ENCODE measurements at regions not wholly inside any gene's neighbourhood (a gene's known extent, or its start where the extent isn't known, plus 50 kb on each side); places are given as distances from the start of the nearest gene placed in this dataset.
A peak's percentile ranks its signal among the peaks of the same experiment; 100 is the strongest.

DNA sequence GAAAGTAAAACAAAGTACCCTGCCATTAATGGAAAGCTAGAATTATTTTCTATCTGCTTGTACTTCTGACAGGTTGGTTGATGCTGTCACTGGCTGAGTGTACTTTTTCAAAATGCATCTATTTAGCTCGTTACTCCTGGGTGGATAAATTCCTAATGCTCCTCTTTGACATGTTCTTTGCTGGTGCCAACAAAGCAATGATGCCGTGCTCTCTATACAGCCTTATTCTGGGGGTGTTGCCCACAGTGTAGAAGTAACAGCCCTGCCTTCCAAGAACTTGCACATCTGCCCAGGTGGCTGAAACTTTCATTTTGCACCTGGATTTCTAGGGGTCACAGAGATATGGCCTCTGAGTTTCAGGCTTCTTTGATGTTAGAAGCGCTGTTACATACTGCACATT, 132.4 kb downstream of the SLC4A3 start:
- H3K27ac ChIP-seq, result no peak overlapping the region
- no peak overlapping the region for H3K4me3 ChIP-seq

DNA sequence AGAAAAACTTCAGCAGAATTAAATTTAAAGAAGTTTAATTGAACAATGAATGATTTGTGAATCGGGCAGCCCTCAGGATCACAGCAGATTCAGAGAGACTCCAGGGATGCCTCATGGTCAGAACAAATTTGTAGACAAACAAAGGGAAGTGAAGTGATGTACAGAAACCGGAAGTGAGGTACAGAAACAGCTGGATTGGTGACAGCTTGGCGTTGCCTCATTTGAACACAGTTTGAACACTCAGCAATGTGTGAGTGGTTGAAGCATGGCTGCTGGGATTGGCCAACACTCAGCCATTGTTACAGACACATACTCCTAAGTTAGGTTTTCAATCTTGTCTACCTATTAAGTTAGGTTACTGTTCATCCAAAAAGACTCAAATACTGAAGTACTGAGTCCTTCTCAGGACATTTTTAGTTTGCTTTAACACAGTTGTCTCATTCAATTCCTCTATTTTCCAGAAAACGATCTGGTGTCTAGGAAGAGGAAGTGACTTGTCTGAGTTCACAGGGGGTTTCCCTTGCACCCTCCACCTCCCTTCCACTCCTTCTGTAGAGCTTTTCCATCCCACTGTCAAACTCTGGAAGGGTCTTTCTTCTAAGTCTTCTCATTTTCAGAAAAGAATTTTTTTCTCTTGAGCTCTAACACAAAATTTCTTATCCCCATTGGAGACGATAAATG, 137.9 kb downstream of the SLC4A3 start:
- no peak overlapping the region for H3K4me3 ChIP-seq

DNA sequence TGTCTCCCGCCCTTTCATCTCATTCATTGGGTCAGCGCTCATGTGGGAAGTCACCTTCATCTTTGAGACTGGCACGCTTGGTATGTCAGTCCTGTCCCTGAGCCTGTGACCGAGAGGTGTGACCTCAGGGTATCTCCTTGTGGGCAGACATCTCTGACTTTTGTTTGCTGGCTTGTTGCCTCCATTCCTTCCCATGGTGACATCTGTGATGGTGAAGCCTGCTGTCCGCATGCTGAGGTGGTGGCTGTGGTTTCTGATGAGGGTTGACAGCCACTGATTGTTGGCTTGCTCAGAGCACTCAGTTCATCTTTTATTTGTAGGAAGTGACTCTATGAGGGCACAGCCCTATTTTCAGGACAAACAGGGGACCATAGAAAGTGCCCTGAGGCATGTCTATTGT, 139.2 kb downstream of the SLC4A3 start:
- Histone ChIP-seq H3K4me3 (no peak overlapping the region), H3K27ac (no peak overlapping the region)

More for the DNA sequence above, 137.9 kb downstream of the SLC4A3 start:
- H3K27ac ChIP-seq, result no peak overlapping the region

DNA sequence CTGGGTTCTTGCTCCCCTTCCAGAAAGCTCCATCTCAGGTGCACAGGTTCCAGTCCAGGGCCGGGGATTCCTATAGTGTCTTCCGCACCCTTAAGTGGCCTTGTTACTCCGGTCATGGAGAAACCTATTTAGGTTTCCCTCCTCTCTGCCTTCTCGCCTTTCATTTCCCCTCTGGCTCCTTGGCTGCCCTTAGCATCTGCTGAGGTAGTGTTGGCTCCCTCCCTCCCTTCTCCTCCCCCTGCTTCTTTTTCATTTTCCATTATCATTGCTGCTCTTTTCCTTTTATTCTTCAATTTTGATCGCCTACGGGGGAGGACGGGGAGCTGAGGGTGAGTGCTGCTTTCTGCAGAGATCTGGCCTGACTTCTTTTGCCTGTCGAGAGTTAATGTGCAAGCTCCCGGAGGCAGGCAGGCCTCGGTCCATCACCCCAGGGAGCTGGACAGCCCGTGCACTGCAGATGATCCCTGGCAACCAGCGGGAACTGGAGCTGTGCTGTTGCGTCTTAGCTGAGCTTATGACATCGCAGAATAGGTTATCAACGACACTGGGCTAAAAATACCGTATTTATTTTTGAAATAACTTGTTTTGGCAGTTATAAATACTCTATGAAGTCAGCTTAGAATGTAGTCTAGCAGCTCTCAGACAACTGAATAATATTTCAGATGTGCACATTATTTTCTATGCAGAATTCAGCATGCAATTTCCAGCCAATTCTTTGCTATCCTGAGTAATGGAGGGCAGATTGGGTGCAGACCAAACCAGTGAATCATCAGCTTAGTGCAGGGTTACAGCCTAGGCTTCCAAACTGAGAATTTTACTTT, 141.9 kb downstream of the SLC4A3 start:
- H3K4me3 ChIP-seq, result no peak overlapping the region
- H3K27ac ChIP-seq, result no peak overlapping the region

DNA sequence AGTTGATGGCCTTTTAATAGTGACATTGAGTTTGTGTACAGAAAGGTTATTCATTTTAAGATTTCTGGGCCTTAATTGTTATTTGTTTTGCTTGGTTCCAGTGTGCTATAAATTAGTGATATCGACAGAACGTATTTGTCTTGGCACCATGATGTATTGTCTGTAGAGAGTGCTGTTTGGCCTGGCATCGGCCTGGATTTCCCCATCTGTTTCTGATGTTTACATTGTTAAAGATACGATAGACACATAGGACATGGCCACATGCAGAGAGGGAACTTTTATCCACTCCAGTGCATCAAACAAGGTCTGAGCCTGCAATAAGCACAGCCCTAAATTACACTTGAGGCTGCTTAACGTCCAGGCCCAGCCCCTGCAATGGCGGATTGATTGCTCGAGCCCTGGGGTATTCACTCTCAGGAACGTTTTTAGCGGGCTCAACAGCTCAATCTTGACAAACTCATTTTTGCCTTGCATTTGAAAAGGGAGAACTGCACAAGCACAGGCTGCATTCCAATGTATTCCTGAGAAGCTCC, 144.7 kb downstream of the SLC4A3 start:
- H3K4me3 ChIP-seq, result no peak overlapping the region
- no peak overlapping the region for H3K27ac ChIP-seq

DNA sequence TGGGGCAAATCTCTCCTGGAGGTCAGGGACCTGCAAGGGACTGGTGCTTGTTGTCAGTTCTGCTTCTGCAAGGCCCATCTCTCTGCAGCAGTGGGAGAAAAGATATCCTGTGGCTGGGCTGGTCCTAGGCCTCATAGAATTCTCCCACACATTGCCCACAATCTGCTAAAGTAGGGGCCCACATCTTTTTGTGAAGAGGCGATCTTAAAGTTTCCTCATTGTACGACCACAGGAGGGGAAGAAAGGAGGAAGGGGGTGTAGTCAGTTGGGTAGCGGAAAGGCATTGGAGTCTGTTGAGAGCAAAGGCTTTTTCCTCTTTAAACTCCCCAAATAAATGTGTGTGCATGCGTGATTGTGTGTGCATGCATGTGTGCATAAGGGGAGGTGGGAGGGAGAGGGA, 145.3 kb downstream of the SLC4A3 start:
- Histone ChIP-seq H3K4me3 (no peak overlapping the region), H3K27ac (no peak overlapping the region)

DNA sequence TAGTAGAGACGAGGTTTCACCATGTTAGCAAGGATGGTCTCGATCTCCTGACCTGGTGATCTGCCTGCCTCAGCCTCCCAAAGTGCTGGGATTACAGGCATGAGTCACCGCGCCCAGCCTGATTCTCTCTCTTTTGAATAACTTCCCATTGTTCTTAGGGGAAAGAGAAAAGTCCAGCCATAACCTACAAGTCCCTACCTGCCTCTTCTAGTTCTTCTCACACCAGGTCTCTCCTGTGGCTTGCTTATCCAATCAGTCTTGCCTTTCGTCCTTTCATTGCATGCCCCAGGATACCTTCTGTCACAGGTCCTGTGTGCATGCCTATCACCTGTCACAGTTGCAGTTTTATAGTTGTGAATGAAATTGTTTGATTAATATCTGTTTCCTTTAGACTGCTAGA, 148.1 kb downstream of the SLC4A3 start:
- Histone ChIP-seq H3K27ac (no peak overlapping the region), H3K4me3 (no peak overlapping the region)

DNA sequence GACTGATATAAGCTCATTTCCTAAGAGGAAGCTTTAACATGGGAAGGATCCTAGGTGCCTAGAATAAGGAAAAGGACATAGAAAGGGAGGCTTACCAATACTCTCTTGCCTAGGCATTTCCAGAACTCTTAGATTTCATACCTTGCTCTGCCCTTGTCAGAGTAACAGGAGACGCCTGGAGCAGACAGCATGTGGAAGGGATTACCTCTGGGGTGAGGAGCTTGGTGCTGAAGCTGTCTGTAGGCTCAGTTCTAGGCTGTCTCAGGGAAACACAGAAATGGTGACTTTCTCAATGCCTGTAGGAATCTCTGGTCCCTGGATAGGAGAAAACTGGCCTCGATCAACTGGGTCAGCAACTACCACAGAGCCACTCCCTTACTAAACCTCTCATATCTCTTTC, 150.0 kb downstream of the SLC4A3 start:
- H3K4me3 ChIP-seq, result no peak overlapping the region

DNA sequence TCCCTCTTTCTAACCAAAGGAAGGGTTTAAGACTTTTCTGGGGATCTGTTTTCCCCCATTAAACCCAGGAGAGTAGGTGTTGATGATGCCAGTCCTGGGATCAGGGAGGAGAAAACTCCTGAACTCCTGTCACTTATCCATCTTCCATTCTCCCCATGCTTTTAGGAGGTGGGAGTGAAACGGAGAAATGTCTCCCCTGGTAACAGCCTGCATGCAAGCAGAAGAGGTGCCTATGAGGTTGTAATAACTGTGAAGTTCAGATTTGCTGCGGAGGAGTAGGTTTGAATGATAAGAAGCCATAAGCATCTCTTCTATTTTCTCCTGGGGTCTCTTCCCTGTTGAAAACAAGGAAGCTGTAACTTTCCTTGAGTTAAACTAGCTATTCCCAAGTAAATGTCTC, 150.8 kb downstream of the SLC4A3 start:
- Histone ChIP-seq H3K4me3 (no peak overlapping the region), H3K27ac (no peak overlapping the region)

More for the DNA sequence above, 150.0 kb downstream of the SLC4A3 start:
- no peak overlapping the region for H3K27ac ChIP-seq

DNA sequence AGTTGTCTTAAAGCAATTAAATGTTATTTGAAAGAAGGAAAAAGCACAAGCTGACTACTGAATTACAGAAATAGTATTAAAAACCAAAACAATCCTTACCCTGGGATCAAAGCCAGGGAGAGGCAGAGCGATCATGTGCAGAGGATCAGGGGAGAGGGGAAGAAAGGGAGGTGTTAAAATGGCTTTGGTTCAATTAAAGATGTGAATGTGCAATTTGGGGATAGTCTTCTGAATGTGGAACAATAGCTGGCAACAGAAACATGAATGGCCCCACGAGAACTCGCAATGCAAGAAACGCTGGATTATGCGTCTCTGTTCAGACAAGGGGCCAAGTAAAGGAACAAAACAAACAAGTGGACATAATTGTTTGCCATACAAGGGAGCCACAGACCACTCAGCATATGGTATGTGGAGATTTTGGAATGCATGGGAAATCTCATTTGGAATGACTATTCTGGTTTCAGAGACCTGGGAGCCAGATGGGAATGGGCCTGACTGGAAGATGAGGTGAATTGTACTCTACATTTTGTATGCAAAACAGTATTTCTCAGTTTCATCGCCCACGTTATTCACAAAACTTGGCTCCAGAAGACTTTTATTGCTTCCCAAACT, 155.4 kb downstream of the SLC4A3 start:
- H3K4me3 ChIP-seq, result no peak overlapping the region
- H3K27ac ChIP-seq, result peak overlapping the region in 1 of 21 experiments; percentile 5

DNA sequence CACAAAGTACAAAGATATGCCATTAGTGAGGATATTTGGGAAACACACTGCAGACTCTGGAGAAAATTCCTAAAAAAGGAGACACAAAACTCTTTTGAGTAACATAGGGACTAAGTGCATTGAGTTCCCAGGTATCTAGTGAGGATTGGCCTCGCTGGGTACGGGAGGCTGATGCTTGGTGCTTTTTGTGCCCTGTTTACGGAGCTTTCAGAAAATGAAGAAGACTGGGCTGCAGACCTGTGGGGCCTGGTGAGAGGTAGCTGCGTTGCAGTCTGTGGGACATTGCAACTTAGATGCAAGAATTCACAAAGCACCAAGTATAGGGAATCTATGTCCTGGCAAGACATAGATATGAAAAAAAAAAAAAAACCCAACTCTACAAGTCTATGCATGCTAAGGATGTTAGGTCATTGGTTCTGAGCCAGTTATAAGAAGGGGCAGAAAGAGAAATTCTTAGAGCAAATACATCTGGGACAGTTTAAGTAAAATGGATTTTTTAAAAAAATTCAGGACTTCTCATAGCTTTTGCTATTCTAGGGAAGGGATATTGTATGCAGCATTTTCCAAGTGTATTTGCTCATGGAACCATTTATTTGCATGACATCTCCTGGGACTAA, 156.0 kb downstream of the SLC4A3 start:
- Histone ChIP-seq H3K27ac (peak overlapping the region in 1 of 21 experiments; percentile 5), H3K4me3 (no peak overlapping the region)

DNA sequence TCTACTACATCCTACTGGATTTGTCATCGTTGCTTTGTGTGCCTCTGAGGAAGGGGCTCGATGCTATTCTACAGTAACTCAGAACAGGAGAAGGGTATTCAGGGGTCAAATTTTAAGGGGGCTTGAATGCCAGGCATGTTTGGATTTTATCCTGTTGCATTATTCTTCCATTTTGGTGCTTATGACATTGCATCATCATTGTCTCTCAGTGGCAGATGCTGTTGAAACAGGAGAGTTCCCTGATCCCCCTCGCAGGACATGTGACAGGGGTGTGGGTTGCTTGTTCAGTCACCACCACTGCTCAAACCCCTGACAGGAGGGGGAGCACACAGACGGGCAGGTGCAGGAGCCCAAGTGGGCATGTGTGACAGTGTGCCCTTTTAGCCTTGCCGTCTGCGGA, 156.7 kb downstream of the SLC4A3 start:
- H3K4me3 ChIP-seq, result no peak overlapping the region
- no peak overlapping the region for H3K27ac ChIP-seq

DNA sequence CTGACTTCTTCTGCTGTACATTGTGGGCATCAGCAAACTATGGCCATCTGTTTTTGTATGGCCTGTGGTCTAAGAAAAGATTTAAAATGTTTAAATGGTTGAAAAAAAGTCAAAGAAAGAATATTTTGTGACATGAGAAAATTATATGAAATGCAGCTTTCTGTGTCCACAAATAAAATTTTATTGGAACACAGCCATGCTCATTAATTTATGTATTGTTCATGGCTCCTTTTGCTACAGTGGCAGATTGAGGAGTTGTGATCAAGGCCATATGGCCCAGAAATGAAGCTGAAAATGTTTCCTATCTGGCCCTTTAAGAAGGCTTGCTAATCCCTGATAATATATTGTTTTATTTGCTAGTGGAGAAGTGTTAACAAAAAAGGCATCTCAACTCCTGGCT, 162.0 kb downstream of the SLC4A3 start:
- Histone ChIP-seq H3K4me3 (no peak overlapping the region), H3K27ac (no peak overlapping the region)

DNA sequence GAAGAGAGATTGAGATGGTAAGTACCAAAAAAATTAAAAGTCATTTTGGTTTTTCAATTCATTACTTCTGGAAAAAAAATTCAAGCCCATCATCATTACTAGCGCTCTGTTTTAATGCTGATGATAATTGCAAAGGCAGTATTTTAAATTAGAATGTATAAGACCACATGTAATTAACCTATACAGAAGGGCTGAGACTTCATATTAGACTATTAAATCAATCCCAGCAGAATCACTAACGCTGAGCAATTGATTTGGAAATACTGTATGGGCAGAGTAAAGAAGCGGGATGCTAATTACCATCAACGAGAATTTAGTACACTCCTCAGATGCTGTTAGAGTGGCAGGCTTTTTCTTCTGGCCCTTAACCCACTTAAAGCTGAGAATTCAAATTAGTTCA, 165.0 kb downstream of the SLC4A3 start:
- H3K27ac ChIP-seq, result no peak overlapping the region
- H3K4me3 ChIP-seq, result no peak overlapping the region

DNA sequence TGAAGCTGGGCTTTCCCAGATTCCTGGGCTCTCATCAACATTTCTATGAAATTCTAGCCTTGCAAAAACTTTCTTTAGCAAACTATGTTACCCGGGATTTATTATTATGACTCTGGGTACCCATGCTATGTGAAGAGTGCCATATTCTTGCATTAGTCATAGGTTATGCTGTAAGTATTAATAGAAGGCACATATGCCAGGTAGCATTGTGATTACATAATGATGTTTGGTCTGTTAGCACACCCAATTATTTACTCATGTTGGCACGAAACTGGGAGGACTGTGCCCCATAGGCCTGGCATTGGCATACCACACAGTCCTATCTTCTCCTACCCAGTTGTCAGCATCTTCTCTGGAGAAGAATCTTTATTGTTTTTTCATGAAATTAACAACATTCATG, 171.0 kb downstream of the SLC4A3 start:
- no peak overlapping the region for H3K27ac ChIP-seq
- H3K4me3 ChIP-seq, result no peak overlapping the region

DNA sequence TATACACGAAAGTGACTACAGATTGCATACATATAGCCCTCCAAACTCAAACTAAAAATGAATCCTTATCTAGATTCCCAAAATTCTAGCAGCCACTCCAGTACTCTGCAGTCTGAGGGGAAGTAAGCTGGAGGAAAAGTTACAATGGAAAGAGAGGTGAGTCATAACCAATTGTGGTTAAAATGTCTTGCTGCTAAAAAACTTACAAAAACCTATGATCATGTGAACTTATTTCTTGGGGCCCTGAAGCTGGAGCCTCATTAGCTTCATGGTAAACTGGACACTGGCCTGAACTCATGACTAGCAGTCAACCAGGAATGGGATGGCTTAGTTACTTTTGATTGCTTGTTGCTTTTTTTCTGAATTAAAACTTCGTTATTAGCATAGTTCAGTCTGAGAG, 175.9 kb downstream of the SLC4A3 start:
- H3K27ac ChIP-seq, result no peak overlapping the region
- H3K4me3 ChIP-seq, result no peak overlapping the region

DNA sequence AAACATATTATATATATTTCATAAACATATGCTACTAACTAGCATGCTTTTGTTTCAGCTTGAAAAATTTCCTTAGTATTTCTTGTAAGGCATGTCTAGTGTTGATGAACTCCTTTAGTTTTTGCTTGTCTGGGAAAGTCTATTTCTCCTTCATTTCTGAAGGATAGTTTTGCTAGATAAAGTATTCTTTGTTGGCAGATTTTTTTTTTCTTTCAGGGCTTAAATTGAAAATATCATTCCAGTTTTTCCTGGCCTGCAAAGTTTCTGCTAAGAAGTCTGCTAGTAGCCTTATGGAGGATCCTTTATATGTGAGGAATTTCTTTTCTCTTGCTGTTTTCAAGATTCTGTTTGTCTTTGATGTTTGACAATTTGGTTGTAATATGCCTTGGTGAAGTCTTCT, 183.5 kb downstream of the SLC4A3 start:
- no peak overlapping the region for H3K27ac ChIP-seq
- no peak overlapping the region for H3K4me3 ChIP-seq

DNA sequence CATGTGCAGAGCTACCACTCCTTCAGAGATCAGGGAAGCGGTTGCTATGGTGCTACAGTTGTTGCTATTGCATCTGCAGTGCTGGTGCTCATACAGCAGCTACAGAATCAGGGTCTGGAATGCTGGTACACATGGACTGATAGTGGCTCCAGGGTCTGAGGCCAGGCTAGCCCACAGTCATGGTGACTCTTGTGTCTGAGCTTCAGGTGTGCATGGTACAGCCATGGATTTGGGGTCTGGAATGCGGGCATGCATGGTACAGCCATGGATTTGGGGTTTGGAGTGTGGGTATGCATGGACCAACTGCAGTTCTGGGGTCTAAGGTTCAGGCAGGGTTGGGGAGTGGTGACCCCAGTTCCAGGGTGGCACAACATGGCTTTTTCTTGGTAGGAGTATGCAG, 185.2 kb downstream of the SLC4A3 start:
- Histone ChIP-seq H3K27ac (no peak overlapping the region), H3K4me3 (no peak overlapping the region)

DNA sequence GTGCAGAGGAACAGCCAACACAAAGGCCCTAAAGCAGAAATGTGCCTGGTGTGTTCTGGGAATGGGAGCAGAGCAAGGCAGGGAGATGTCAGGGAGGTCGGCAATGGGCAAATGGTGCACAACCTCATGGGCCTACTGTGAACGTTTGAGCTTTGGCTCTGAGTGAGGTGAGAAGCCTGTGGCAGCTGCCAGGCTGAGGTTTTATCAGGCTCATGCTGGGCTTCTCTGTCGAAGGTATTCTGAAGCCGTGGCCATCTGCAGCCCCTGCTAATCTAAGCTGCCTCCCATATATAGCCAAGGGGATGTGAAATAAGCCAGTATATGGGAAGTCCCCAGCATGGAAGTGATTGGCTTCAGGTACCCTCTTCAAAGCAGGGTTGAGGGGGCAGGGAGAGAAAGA, 193.3 kb downstream of the SLC4A3 start:
- H3K27ac ChIP-seq, result no peak overlapping the region
- H3K4me3 ChIP-seq, result no peak overlapping the region

DNA sequence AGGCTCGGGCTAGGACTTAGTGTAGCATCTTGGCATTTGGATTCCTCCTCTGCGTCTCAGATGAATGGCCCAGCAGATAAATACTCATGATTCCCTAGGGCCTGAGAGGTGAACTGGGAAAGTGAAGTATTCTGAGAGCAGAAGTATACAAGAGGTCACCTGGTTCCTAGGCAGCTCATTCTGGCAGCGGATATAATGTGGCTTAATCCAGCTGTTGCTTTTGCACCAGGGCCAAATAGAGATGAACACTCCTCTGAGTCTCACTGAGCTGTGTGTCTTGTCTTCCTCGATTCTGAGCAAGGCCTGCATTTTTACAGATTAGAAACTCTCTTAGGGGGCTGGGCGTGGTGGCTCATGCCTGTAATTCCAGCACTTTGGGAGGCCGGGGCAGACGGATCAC, 196.1 kb downstream of the SLC4A3 start:
- H3K4me3 ChIP-seq, result no peak overlapping the region
- H3K27ac ChIP-seq, result no peak overlapping the region
